ENCODE measurements at regions not wholly inside any gene's neighbourhood (a gene's known extent, or its start where the extent isn't known, plus 50 kb on each side); places are given as distances from the start of the nearest gene placed in this dataset.

DNA sequence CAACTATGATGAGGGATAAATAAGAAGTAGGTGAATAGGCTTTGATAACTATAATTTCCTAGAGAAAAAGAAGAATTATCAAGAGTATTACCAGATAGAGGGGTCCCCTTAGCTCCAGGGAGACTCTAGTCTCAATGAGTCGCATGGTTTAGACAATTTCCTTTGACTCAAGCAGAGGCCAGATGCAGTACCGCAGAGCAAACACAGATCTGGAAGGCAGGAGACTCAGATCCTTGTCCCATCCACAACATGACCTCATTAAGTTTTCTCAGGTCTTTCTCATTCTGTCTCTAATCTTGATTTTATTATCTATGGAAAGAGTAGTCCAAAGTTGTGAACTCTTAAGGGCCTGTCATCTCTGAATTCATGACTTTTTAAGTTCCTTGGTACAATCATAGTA is 987.9 kb downstream of the NTRK3 start:
- ATAC-seq (ENCODE audit: low read depth) (no peak), DNase-seq (no peak)
- Histone ChIP-seq H2AFZ (replicated peaks; ENCODE audit: low read length, poor library complexity) (no peak overlapping the region), H4K5ac (ENCODE audit: low read depth, low read length) (no peak overlapping the region), H3K56ac (ENCODE audit: extremely low read depth, insufficient read depth, low read length) (no peak overlapping the region), H3K27ac (ENCODE audit: insufficient read depth, low read length) (no peak overlapping the region), H4K8ac (ENCODE audit: low read depth in 2 of 2, low read length in 2 of 2) (no peak overlapping the region), H2AK5ac (ENCODE audit: low read depth, low read length) (no peak overlapping the region), H3K23ac (ENCODE audit: low read depth, low read length) (no peak overlapping the region), H2BK5ac (ENCODE audit: low read depth, low read length, poor library complexity, severe bottlenecking) (no peak overlapping the region), H3K27me3 (ENCODE audit: control insufficient read depth, insufficient read depth, low read length) (no peaks in the 10 kb centered on the region), H3K9me3 (ENCODE audit: control insufficient read depth, insufficient read depth, low read length) (peaks cover 4% of the 10 kb centered on the region; the same call in 1 of the 2 replicates), H3K4me1 (ENCODE audit: control insufficient read depth, insufficient read depth, low read length) (no peaks in the 10 kb centered on the region), H3K79me1 (ENCODE audit: low read depth in 1 of 2, low read length in 2 of 2) (no peaks in the 10 kb centered on the region), H3K4me3 (ENCODE audit: insufficient read depth, low read depth, low read length) (no peak overlapping the region), H3K4ac (ENCODE audit: low read depth, low read length) (no peak overlapping the region), H4K20me1 (ENCODE audit: insufficient read depth, low read length) (no peaks in the 10 kb centered on the region), H3K14ac (replicated peaks; ENCODE audit: low read depth, low read length) (no peak overlapping the region), H3K18ac (ENCODE audit: low read depth, low read length) (no peak overlapping the region), H3K4me2 (ENCODE audit: low read depth, low read length) (no peak overlapping the region), H3K9ac (ENCODE audit: low read depth, low read length) (no peak overlapping the region), H2BK120ac (ENCODE audit: low read depth, low read length) (no peak overlapping the region), H3K9me1 (ENCODE audit: insufficient read depth, low read length) (no peaks in the 10 kb centered on the region), H2BK15ac (ENCODE audit: low read depth, low read length) (no peak overlapping the region), H4K91ac (ENCODE audit: insufficient read depth, low read depth, low read length) (no peak overlapping the region), H2BK20ac (ENCODE audit: low read depth, low read length) (no peak overlapping the region), H2AK9ac (replicated peaks; ENCODE audit: low read depth, low read length, poor library complexity) (no peak overlapping the region), H3K36me3 (ENCODE audit: control insufficient read depth, insufficient read depth, low read length) (no peaks in the 10 kb centered on the region)
- CTCF ChIA-PET: no interaction called here
- dilution Hi-C loops (cut with HindIII; ENCODE audit: low sequenced_read_pairs, unreplicated experiment) (no loop called here), in situ Hi-C loops (cut with MboI; ENCODE audit: low sequenced_read_pairs) (no loop called here), intact Hi-C loops (cut with micrococcal nuclease) (no loop called here)
- WGBS, 2 experiments (ENCODE audit: extremely low coverage in 2 of 2, insufficient read length in 1 of 2): no CpG with 5 or more reads among the region's 2 CpGs
- POLR2A ChIA-PET (ENCODE audit: unreplicated experiment): no interaction called here
- no TSS peak for BruUV-seq (replicated peaks)
- no peak for TF ChIP-seq BHLHE40 (IDR thresholded peaks at IDR 0.05; ENCODE audit: low read depth, low read length)
